Panc1 (cell line): ENCODE measurements at regions not wholly inside any gene's neighbourhood (a gene's known extent, or its start where the extent isn't known, plus 50 kb on each side); places are given as distances from the start of the nearest gene placed in this dataset.

Experiments
- ATAC-seq: fragments of 200-7000 bp; cut with Tn5 transposase; 2 replicates; pipeline ENCODE4 v1.9.1; 2020; ENCODE audit warnings: mild to moderate bottlenecking, moderate library complexity
- BruUV-seq: library from RNA; stranded (reverse); fragments of 400-500 nt; replicated peaks from 2 replicates; lab custom pipeline; 2021; lab: Mats Ljungman, UMichigan
- CTCF ChIA-PET: fragments of 300-600 bp; sonication (Branson Sonifier 250); formaldehyde crosslinking; loops from one replicate; lab custom pipeline; 2022; ENCODE audit warnings: antibody characterized with exemption; lab: Charles Lee
- POLR2A ChIA-PET: fragments of 300-600 bp; sonication (Branson Sonifier 250); formaldehyde crosslinking; loops from one replicate; lab custom pipeline; 2022; ENCODE audit warnings: antibody characterized with exemption; lab: Charles Lee
- DNase-seq: peaks from one replicate; pipeline ENCODE4 v3.0.0-alpha.2; 2010; ENCODE audit warnings: low read depth, low spot score
- H3K27ac ChIP-seq: 2 replicates; pipeline ENCODE4 v1.5.1; 2011; ENCODE audit warnings: mild to moderate bottlenecking, low read length, inconsistent platforms
- H3K27me3 ChIP-seq: fragments of 200-500 bp; sonication (Bioruptor generic); 2 replicates; pipeline ENCODE4 v1.6.0; 2014; ENCODE audit warnings: low read length, inconsistent platforms; ENCODE audit not compliant: control insufficient read depth, insufficient read depth
- H3K36me3 ChIP-seq: fragments of 200-500 bp; sonication (Bioruptor generic); 2 replicates; pipeline ENCODE4 v1.5.1; 2014; ENCODE audit warnings: inconsistent platforms, mild to moderate bottlenecking, low read length, moderate library complexity; ENCODE audit not compliant: control insufficient read depth, insufficient read depth
- H3K4me1 ChIP-seq: 2 replicates; pipeline ENCODE4 v1.5.1; 2011; ENCODE audit warnings: inconsistent platforms, mild to moderate bottlenecking, low read length, moderate library complexity; ENCODE audit not compliant: control insufficient read depth, insufficient read depth
- H3K4me3 ChIP-seq, 2 experiments: 2 replicates each; pipeline ENCODE4 v1.5.1; 2011 to 2012; ENCODE audit warnings: low read depth in 2 of 2, low read length in 2 of 2, mild to moderate bottlenecking in 2 of 2, inconsistent platforms in 1 of 2, moderate library complexity in 1 of 2
- H3K9me3 ChIP-seq: fragments of 200-500 bp; sonication (Bioruptor generic); 2 replicates; pipeline ENCODE4 v1.5.1; 2014; ENCODE audit warnings: low read depth, mild to moderate bottlenecking, inconsistent platforms, low read length, moderate library complexity; ENCODE audit not compliant: control insufficient read depth, insufficient read depth
- CTCF ChIP-seq: fragments of 450-650 bp; IDR thresholded peaks from 2 replicates; pipeline ENCODE4 v1.5.1; 2017; ENCODE audit warnings: mild to moderate bottlenecking
- POLR2AphosphoS5 ChIP-seq: IDR thresholded peaks from 2 replicates; pipeline ENCODE4 v1.6.1; 2012; ENCODE audit warnings: mild to moderate bottlenecking, low read depth, low read length, moderate library complexity
- SIN3A ChIP-seq: IDR thresholded peaks from 2 replicates; pipeline ENCODE4 v1.6.1; 2012; ENCODE audit warnings: low read depth, mild to moderate bottlenecking, low read length, moderate library complexity, borderline replicate concordance; ENCODE audit not compliant: insufficient read depth
- TCF7L2 ChIP-seq: IDR thresholded peaks from 2 replicates; pipeline ENCODE4 v1.6.1; 2011; ENCODE audit warnings: mild to moderate bottlenecking, low read depth, low read length, inconsistent platforms
- in situ Hi-C: cut with HindIII; loops from 2 replicates; pipeline ENCODE4 v1.10.0; 2016; ENCODE audit warnings: low sequenced_read_pairs, low pct_unique_long_range_greater_than_20kb
- intact Hi-C: fragments of 100-400 bp; cut with micrococcal nuclease; formaldehyde crosslinking; loops from one replicate; pipeline ENCODE4 v1.10.0; 2022; ENCODE audit not compliant: unreplicated experiment
- TF ChIP-seq, protein P1 (sequence below), 2 experiments: IDR thresholded peaks; 2 replicates each; pipeline ENCODE4 v1.6.1; 2011 to 2012; ENCODE audit warnings: low read depth in 2 of 2, control low read depth in 1 of 2, low read length in 1 of 2, mild to moderate bottlenecking in 1 of 2, moderate library complexity in 1 of 2; ENCODE audit not compliant: insufficient read depth in 1 of 2

DNA sequence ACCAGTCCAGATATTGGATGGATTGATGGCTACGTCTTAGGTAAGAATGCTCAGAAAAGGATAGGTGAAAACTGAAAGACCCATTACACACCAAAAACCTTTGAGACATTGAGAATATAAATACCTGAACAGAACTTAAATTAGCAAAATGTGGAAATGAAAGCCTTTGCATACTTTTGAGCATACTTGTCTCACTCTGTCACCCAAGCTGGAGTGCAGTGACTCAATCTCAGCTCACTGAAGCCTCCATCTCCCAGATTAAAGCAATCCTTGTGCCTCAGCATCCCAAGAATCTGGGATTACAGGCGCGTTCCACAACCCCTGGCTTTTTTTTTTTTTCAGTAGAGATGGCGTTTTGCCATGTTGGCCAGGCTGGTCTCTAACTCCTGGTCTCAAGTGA lies 695.3 kb downstream of the DACH1 start:
- Histone ChIP-seq H3K27ac (no peak overlapping the region), H3K36me3 (no peaks in the 10 kb centered on the region), H3K4me3 (no peak overlapping the region), H3K4me1 (no peaks in the 10 kb centered on the region), H3K27me3 (no peaks in the 10 kb centered on the region), H3K9me3 (no peaks in the 10 kb centered on the region)
- DNase-seq (no peak), ATAC-seq (no peak)
- CTCF ChIA-PET: no interaction called here
- POLR2A ChIA-PET: no interaction called here
- intact Hi-C loops (no loop called here), in situ Hi-C loops (no loop called here)
- no TSS peak for BruUV-seq
- TF ChIP-seq, protein P1, sequence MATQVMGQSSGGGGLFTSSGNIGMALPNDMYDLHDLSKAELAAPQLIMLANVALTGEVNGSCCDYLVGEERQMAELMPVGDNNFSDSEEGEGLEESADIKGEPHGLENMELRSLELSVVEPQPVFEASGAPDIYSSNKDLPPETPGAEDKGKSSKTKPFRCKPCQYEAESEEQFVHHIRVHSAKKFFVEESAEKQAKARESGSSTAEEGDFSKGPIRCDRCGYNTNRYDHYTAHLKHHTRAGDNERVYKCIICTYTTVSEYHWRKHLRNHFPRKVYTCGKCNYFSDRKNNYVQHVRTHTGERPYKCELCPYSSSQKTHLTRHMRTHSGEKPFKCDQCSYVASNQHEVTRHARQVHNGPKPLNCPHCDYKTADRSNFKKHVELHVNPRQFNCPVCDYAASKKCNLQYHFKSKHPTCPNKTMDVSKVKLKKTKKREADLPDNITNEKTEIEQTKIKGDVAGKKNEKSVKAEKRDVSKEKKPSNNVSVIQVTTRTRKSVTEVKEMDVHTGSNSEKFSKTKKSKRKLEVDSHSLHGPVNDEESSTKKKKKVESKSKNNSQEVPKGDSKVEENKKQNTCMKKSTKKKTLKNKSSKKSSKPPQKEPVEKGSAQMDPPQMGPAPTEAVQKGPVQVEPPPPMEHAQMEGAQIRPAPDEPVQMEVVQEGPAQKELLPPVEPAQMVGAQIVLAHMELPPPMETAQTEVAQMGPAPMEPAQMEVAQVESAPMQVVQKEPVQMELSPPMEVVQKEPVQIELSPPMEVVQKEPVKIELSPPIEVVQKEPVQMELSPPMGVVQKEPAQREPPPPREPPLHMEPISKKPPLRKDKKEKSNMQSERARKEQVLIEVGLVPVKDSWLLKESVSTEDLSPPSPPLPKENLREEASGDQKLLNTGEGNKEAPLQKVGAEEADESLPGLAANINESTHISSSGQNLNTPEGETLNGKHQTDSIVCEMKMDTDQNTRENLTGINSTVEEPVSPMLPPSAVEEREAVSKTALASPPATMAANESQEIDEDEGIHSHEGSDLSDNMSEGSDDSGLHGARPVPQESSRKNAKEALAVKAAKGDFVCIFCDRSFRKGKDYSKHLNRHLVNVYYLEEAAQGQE (IDR thresholded peaks at IDR 0.05; ENCODE audit: insufficient read depth in 1 of 2, low read depth in 2 of 2, low read length in 1 of 2): no peak
- no peak for TF ChIP-seq TCF7L2

- no peaks in the 10 kb centered on the region for H3K36me3 ChIP-seq
- TF ChIP-seq POLR2AphosphoS5 (no peak), SIN3A (no peak), CTCF (no peak), TCF7L2 (no peak)
- TF ChIP-seq, protein P1 (IDR thresholded peaks at IDR 0.05; ENCODE audit: insufficient read depth in 1 of 2, low read depth in 2 of 2, low read length in 1 of 2): no peak
- no peaks in the 10 kb centered on the region for H3K9me3 ChIP-seq
- DNase-seq (no peak), ATAC-seq (no peak)
- no TSS peak for BruUV-seq
- intact Hi-C loops (no loop called here), in situ Hi-C loops (no loop called here)
- no peak overlapping the region for H3K27ac ChIP-seq
- POLR2A ChIA-PET: no interaction called here
- no peaks in the 10 kb centered on the region for H3K27me3 ChIP-seq
- H3K4me3 ChIP-seq: no peak overlapping the region
- H3K4me1 ChIP-seq: no peaks in the 10 kb centered on the region
- CTCF ChIA-PET: no interaction called here
Observed at GRCh38 chr13:71169180-71169579, 697.8 kb downstream of the DACH1 start.
